HepG2 (cell line): ENCODE measurements at regions not wholly inside any gene's neighbourhood (a gene's known extent, or its start where the extent isn't known, plus 50 kb on each side); places are given as distances from the start of the nearest gene placed in this dataset.

Source experiments
- ATAC-seq: fragments of 200-7000 bp; cut with Tn5 transposase; 3 replicates; pipeline ENCODE4 v1.9.1; 2020; ENCODE audit warnings: mild to moderate bottlenecking, moderate library complexity
- BruUV-seq: library from RNA; stranded (reverse); fragments of 400-500 nt; replicated peaks from 2 replicates; lab custom pipeline; 2021; lab: Mats Ljungman, UMichigan
- CTCF ChIA-PET: fragments of 300-600 bp; formaldehyde crosslinking; extraction: SDS; loops from one replicate; lab custom pipeline; 2021; ENCODE audit warnings: low total read pairs, inconsistent platforms, low intra/inter-chr PET ratio; lab: Yijun Ruan, JAX
- POLR2A ChIA-PET: fragments of 350-600 bp; sonication (Branson Sonifier 250); formaldehyde crosslinking; loops from one replicate; lab custom pipeline; 2020; ENCODE audit warnings: antibody characterized with exemption, inconsistent platforms; lab: Yijun Ruan, JAX
- DNase-seq: peaks from one replicate; pipeline ENCODE4 v3.0.0-alpha.2; 2015; ENCODE audit warnings: low spot score
- FAIRE-seq: peaks from 3 replicates; lab custom pipeline; 2011; peaks lifted over from hg19 to GRCh38; lab: Jason Lieb, UNC
- H2AFZ ChIP-seq: one replicate; pipeline ENCODE4 v1.6.1; 2011; ENCODE audit warnings: low read length, inconsistent platforms
- H3K27ac ChIP-seq: fragments of 300-600 bp; 3 replicates; pipeline ENCODE4 v1.8.0; 2011; ENCODE audit warnings: mixed run types, mild to moderate bottlenecking, mixed read lengths, low read length, inconsistent platforms; ENCODE audit not compliant: insufficient read depth; ENCODE audit errors: extremely low read length
- H3K27me3 ChIP-seq, 2 experiments: fragments of 200-600 bp in 1 of 2; 2 replicates in 1 of 2; 3 replicates in 1 of 2; pipeline versions ENCODE4 v1.6.0 to v1.8.0; 2011; ENCODE audit warnings: low read length in 2 of 2, mild to moderate bottlenecking in 2 of 2, moderate library complexity in 2 of 2, inconsistent platforms in 1 of 2; ENCODE audit not compliant: insufficient read depth in 2 of 2, control insufficient read depth in 1 of 2
- H3K36me3 ChIP-seq, 2 experiments: fragments of 200-600 bp in 1 of 2; replicated peaks in 1 of 2; 2 replicates in 1 of 2; 3 replicates in 1 of 2; pipeline versions ENCODE4 v1.5.1 to v1.8.0; 2011; ENCODE audit warnings: low read length in 2 of 2, inconsistent platforms in 1 of 2; ENCODE audit not compliant: insufficient read depth in 2 of 2, control insufficient read depth in 1 of 2
- H3K4me1 ChIP-seq: 2 replicates; pipeline ENCODE4 v1.5.1; 2012; ENCODE audit warnings: low read length, inconsistent platforms; ENCODE audit not compliant: insufficient read depth
- H3K4me2 ChIP-seq: 2 replicates; pipeline ENCODE4 v1.6.0; 2011; ENCODE audit warnings: low read depth, low read length, inconsistent platforms
- H3K4me3 ChIP-seq, 3 experiments: fragments of 200-600 bp in 1 of 3; sonication (generic), shearing (Covaris generic) in 1 of 3; replicated peaks in 1 of 3; 2 replicates each; pipeline ENCODE4 v1.5.1; 2011 to 2016; ENCODE audit warnings: low read length in 3 of 3, inconsistent platforms in 2 of 3, low read depth in 2 of 3, mild to moderate bottlenecking in 2 of 3, control low read depth in 1 of 3, mixed read lengths in 1 of 3; ENCODE audit not compliant: insufficient read depth in 1 of 3
- H3K79me2 ChIP-seq: one replicate; pipeline ENCODE4 v1.6.1; 2011; ENCODE audit warnings: low read length, inconsistent platforms; ENCODE audit not compliant: insufficient read depth
- H3K9ac ChIP-seq: 2 replicates; pipeline ENCODE4 v1.6.0; 2011; ENCODE audit warnings: mild to moderate bottlenecking, low read depth, low read length, inconsistent platforms; ENCODE audit not compliant: insufficient read depth
- H3K9me3 ChIP-seq: 2 replicates; pipeline ENCODE4 v1.5.1; 2012; ENCODE audit warnings: mild to moderate bottlenecking, low read length
- H4K20me1 ChIP-seq: 2 replicates; pipeline ENCODE4 v1.6.0; 2011; ENCODE audit warnings: inconsistent platforms, mild to moderate bottlenecking, low read length, moderate library complexity; ENCODE audit not compliant: insufficient read depth
- CEBPB ChIP-seq: IDR thresholded peaks from 2 replicates; pipeline ENCODE4 v1.6.1; 2011; ENCODE audit warnings: low read depth, low read length, improper control_type of control experiment, borderline replicate concordance
- HNF4G ChIP-seq, 2 experiments: sonication (generic) in 1 of 2; formaldehyde crosslinking in 1 of 2; IDR thresholded peaks; 2 replicates each; pipeline versions ENCODE4 v1.4.0 to v1.6.1; 2011 to 2020; ENCODE audit warnings: borderline replicate concordance in 2 of 2, low read depth in 2 of 2, mild to moderate bottlenecking in 2 of 2, low read length in 1 of 2, missing genetic modification reagents in 1 of 2, moderate library complexity in 1 of 2
- HOXA3 ChIP-seq: sonication (generic); formaldehyde crosslinking; IDR thresholded peaks from 2 replicates; pipeline ENCODE4 v1.5.0; 2020; ENCODE audit warnings: missing genetic modification reagents
- MZF1 ChIP-seq: sonication (generic); formaldehyde crosslinking; IDR thresholded peaks from 2 replicates; pipeline ENCODE4 v1.8.1; 2023; ENCODE audit warnings: mild to moderate bottlenecking, missing genetic modification reagents, borderline replicate concordance
- PTBP1 ChIP-seq: fragments of 200-400 bp; formaldehyde crosslinking; IDR thresholded peaks from 2 replicates; pipeline ENCODE4 v1.6.1; 2018; ENCODE audit warnings: low read length, low read depth; ENCODE audit not compliant: poor library complexity, severe bottlenecking
- SNAPC5 ChIP-seq: sonication (generic); formaldehyde crosslinking; IDR thresholded peaks from 2 replicates; pipeline ENCODE4 v1.8.1; 2023; ENCODE audit warnings: mild to moderate bottlenecking, missing genetic modification reagents, borderline replicate concordance
- ZBTB4 ChIP-seq: sonication (generic); formaldehyde crosslinking; IDR thresholded peaks from 2 replicates; pipeline ENCODE4 v1.4.0; 2020; ENCODE audit warnings: missing genetic modification reagents, mild to moderate bottlenecking, borderline replicate concordance
- in situ Hi-C: cut with HindIII; loops from 2 replicates; pipeline ENCODE4 v1.10.0; 2017; ENCODE audit warnings: low pct_unique_long_range_greater_than_20kb; ENCODE audit not compliant: extremely low pct_ligation_motif_present
- intact Hi-C: fragments of 100-400 bp; cut with micrococcal nuclease; formaldehyde crosslinking; loops from one replicate; pipeline ENCODE4 v1.10.0; 2022; ENCODE audit not compliant: unreplicated experiment
- TF ChIP-seq, protein P1 (sequence below): sonication (generic); formaldehyde crosslinking; IDR thresholded peaks from 2 replicates; pipeline ENCODE4 v1.4.0; 2020; ENCODE audit warnings: missing genetic modification reagents, mild to moderate bottlenecking, borderline replicate concordance

- TF ChIP-seq HNF4G (IDR thresholded peaks at IDR 0.05; ENCODE audit: borderline replicate concordance, low read depth, low read length) (no peak), HNF4G (CRISPR knock-in tag; IDR thresholded peaks at IDR 0.05; ENCODE audit: borderline replicate concordance, low read depth) (no peak)
- TF ChIP-seq, all 625 proteins: peak for 0
Observed at GRCh38 chr1:208896768-208897167, 652.6 kb upstream of the PLXNA2 start (continued).

GRCh38 chr1:208899438-208899837, 655.3 kb upstream of the PLXNA2 start:
- TF ChIP-seq HOXA3 (CRISPR knock-in tag): no peak
- no peak for TF ChIP-seq PTBP1
- no peak for TF ChIP-seq SNAPC5 (CRISPR knock-in tag)
- no peak for TF ChIP-seq CEBPB
- TF ChIP-seq, protein P1, sequence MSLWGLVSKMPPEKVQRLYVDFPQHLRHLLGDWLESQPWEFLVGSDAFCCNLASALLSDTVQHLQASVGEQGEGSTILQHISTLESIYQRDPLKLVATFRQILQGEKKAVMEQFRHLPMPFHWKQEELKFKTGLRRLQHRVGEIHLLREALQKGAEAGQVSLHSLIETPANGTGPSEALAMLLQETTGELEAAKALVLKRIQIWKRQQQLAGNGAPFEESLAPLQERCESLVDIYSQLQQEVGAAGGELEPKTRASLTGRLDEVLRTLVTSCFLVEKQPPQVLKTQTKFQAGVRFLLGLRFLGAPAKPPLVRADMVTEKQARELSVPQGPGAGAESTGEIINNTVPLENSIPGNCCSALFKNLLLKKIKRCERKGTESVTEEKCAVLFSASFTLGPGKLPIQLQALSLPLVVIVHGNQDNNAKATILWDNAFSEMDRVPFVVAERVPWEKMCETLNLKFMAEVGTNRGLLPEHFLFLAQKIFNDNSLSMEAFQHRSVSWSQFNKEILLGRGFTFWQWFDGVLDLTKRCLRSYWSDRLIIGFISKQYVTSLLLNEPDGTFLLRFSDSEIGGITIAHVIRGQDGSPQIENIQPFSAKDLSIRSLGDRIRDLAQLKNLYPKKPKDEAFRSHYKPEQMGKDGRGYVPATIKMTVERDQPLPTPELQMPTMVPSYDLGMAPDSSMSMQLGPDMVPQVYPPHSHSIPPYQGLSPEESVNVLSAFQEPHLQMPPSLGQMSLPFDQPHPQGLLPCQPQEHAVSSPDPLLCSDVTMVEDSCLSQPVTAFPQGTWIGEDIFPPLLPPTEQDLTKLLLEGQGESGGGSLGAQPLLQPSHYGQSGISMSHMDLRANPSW (CRISPR knock-in tag): no peak
- no peak for TF ChIP-seq MZF1 (CRISPR knock-in tag)
- no peak for TF ChIP-seq ZBTB4 (CRISPR knock-in tag)
- no peaks in the 10 kb centered on the region for H3K27me3 ChIP-seq
- no peak for FAIRE-seq
- H4K20me1 ChIP-seq: no peaks in the 10 kb centered on the region
- no peaks in the 10 kb centered on the region for H3K36me3 ChIP-seq
- DNase-seq: no peak
- H3K27ac ChIP-seq: no peak overlapping the region
- no peaks in the 10 kb centered on the region for H3K79me2 ChIP-seq
- POLR2A ChIA-PET: no interaction called here
- H3K4me2 ChIP-seq: no peak overlapping the region
- no peak overlapping the region for H3K9ac ChIP-seq
- ATAC-seq: no peak
- H3K4me1 ChIP-seq: no peaks in the 10 kb centered on the region
- in situ Hi-C loops: no loop called here
- BruUV-seq: no TSS peak
- no peak overlapping the region for H3K4me3 ChIP-seq
- CTCF ChIA-PET: no interaction called here
- intact Hi-C loops: no loop called here
- H2AFZ ChIP-seq: no peak overlapping the region
- H3K9me3 ChIP-seq: peaks cover 7% of the 10 kb centered on the region; the same call in 1 of the 2 replicates
